ENCODE measurements at regions not wholly inside any gene's neighbourhood (a gene's known extent, or its start where the extent isn't known, plus 50 kb on each side); places are given as distances from the start of the nearest gene placed in this dataset.
A peak's percentile ranks its signal among the peaks of the same experiment; 100 is the strongest.

- DNase-seq: no peak
These were observed 251.2 kb upstream of the NOX3 start for GRCh38 chr6:155706806-155707205.

- DNase-seq: no peak
These were observed 250.7 kb upstream of the NOX3 start for GRCh38 chr6:155706341-155706740.

- no peak for DNase-seq
These were observed 245.7 kb upstream of the NOX3 start for GRCh38 chr6:155701342-155701741.

- DNase-seq: no peak
These were observed 239.9 kb upstream of the NOX3 start for GRCh38 chr6:155695495-155695894.

- DNase-seq: no peak
These were observed 238.8 kb upstream of the NOX3 start for GRCh38 chr6:155694419-155694790.

GRCh38 chr6:155693573-155694418 lies 238.2 kb upstream of the NOX3 start:
- DNase-seq: peak; percentile 65

- DNase-seq: no peak
These were observed 235.2 kb upstream of the NOX3 start for GRCh38 chr6:155690820-155691219.

- DNase-seq: no peak
These were observed 232.0 kb upstream of the NOX3 start for GRCh38 chr6:155687645-155688044.

- DNase-seq: no peak
These were observed 229.0 kb upstream of the NOX3 start for GRCh38 chr6:155684416-155685196.

GRCh38 chr6:155678361-155678760 lies 222.7 kb upstream of the NOX3 start:
- DNase-seq: no peak

- no peak for DNase-seq
These were observed 220.7 kb upstream of the NOX3 start for GRCh38 chr6:155676346-155676745.

GRCh38 chr6:155670655-155671054 lies 215.0 kb upstream of the NOX3 start:
- no peak for DNase-seq

GRCh38 chr6:155660251-155660977 lies 204.8 kb upstream of the NOX3 start:
- DNase-seq: no peak

GRCh38 chr6:155656024-155656423 lies 200.4 kb upstream of the NOX3 start:
- DNase-seq: no peak

- DNase-seq: no peak
These were observed 198.8 kb upstream of the NOX3 start for GRCh38 chr6:155654474-155654873.

- DNase-seq: no peak
These were observed 192.7 kb upstream of the NOX3 start for GRCh38 chr6:155648301-155648700.

- DNase-seq: no peak
These were observed 191.7 kb upstream of the NOX3 start for GRCh38 chr6:155647354-155647753.

GRCh38 chr6:155646443-155646842 lies 190.8 kb upstream of the NOX3 start:
- no peak for DNase-seq

- no peak for DNase-seq
These were observed 189.7 kb upstream of the NOX3 start for GRCh38 chr6:155645325-155645724.

GRCh38 chr6:155641603-155642002 lies 186.0 kb upstream of the NOX3 start:
- DNase-seq: no peak

- DNase-seq: no peak
These were observed 182.6 kb upstream of the NOX3 start for GRCh38 chr6:155638200-155638599.

GRCh38 chr6:155635416-155635815 lies 179.8 kb upstream of the NOX3 start:
- DNase-seq: no peak

GRCh38 chr6:155630085-155630484 lies 174.4 kb upstream of the NOX3 start:
- DNase-seq: no peak

GRCh38 chr6:155629652-155630051 lies 174.0 kb upstream of the NOX3 start:
- DNase-seq: no peak

Measured in NCI-H345 (cell line).